ENCODE measurements at regions not wholly inside any gene's neighbourhood (a gene's known extent, or its start where the extent isn't known, plus 50 kb on each side); places are given as distances from the start of the nearest gene placed in this dataset.

GRCh38 chr4:37071576-37071975, 173.0 kb upstream of the NWD2 start:
- Histone ChIP-seq H3K9ac (ENCODE audit: low read length) (no peak overlapping the region), H4K20me1 (ENCODE audit: insufficient read depth, low read length) (no peaks in the 10 kb centered on the region), H3K36me3 (ENCODE audit: insufficient read depth, low read length) (no peaks in the 10 kb centered on the region), H3K9me3 (ENCODE audit: insufficient read depth, low read depth, low read length) (no peaks in the 10 kb centered on the region), H3K4me1 (ENCODE audit: insufficient read depth, low read length) (no peaks in the 10 kb centered on the region), H3K27me3 (ENCODE audit: insufficient read depth, low read length) (no peaks in the 10 kb centered on the region), H3K27ac (ENCODE audit: low read depth, low read length) (no peak overlapping the region), H3K4me2 (ENCODE audit: low read length) (no peak overlapping the region), H3K4me3 (ENCODE audit: insufficient read depth, low read depth, low read length) (no peak overlapping the region), H3K79me2 (ENCODE audit: insufficient read depth, low read length) (no peaks in the 10 kb centered on the region), H2AFZ (ENCODE audit: low read depth, low read length) (no peak overlapping the region)
- H3K27me3 Mint-ChIP-seq (ENCODE audit: low read depth, unreplicated experiment), result no peaks in the 10 kb centered on the region
- H3K4me3 Mint-ChIP-seq (ENCODE audit: unreplicated experiment), result no peak overlapping the region
- no peak for FAIRE-seq
- no peaks in the 10 kb centered on the region for H3K4me1 Mint-ChIP-seq (ENCODE audit: low read depth, unreplicated experiment)
- H3K9me3 Mint-ChIP-seq (ENCODE audit: unreplicated experiment), result no peaks in the 10 kb centered on the region
- no peak for TF ChIP-seq CTCF (IDR thresholded peaks at IDR 0.05; ENCODE audit: insufficient read depth, low read depth, low read length)
- no peak for TF ChIP-seq EZH2 (IDR thresholded peaks at IDR 0.05; ENCODE audit: insufficient read depth, low read length)
- no peak for DNase-seq (ENCODE audit: low read depth)
- H3K27ac Mint-ChIP-seq (ENCODE audit: unreplicated experiment), result no peak overlapping the region
- no peaks in the 10 kb centered on the region for H3K36me3 Mint-ChIP-seq (ENCODE audit: low read depth, unreplicated experiment)

DNA sequence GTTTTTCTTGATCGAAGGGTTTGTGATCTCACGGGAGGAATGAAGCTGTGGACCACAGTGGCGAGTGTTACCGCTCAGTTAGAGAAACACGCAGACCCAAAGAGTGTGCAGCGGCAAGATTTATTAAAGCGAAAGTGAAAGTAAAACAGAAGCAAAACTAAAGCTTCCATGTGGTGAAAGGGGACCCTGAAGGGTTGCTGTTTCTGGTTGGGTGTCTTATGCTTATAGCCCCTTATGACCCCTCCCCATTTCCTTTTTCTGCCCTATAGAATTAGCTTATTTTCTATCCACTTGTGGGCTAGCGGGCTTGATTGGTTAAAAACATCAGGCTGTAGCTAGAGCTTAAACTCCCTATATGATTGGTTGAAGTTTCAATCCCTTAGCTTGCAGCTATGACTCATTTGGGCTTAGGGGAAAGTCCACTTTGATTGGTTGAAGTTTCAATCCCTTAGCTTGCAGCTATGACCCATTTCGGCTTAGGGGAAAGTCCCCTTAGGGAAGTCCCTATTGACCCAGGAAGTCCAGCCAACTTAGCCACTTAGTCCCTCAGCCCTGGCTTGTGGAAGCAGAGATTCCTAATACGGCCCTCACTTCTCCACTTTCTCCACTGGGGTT, 171.2 kb upstream of the NWD2 start:
- FAIRE-seq, result no peak
- Histone ChIP-seq H4K20me1 (ENCODE audit: insufficient read depth, low read length) (no peaks in the 10 kb centered on the region), H3K36me3 (ENCODE audit: insufficient read depth, low read length) (no peaks in the 10 kb centered on the region), H3K4me3 (ENCODE audit: insufficient read depth, low read depth, low read length) (no peak overlapping the region), H2AFZ (ENCODE audit: low read depth, low read length) (no peak overlapping the region), H3K4me1 (ENCODE audit: insufficient read depth, low read length) (no peaks in the 10 kb centered on the region), H3K79me2 (ENCODE audit: insufficient read depth, low read length) (no peaks in the 10 kb centered on the region), H3K27ac (ENCODE audit: low read depth, low read length) (no peak overlapping the region), H3K27me3 (ENCODE audit: insufficient read depth, low read length) (no peaks in the 10 kb centered on the region), H3K9me3 (ENCODE audit: insufficient read depth, low read depth, low read length) (no peaks in the 10 kb centered on the region), H3K4me2 (ENCODE audit: low read length) (no peak overlapping the region), H3K9ac (ENCODE audit: low read length) (no peak overlapping the region)
- no peaks in the 10 kb centered on the region for H3K36me3 Mint-ChIP-seq (ENCODE audit: low read depth, unreplicated experiment)
- H3K27ac Mint-ChIP-seq (ENCODE audit: unreplicated experiment), result no peak overlapping the region
- H3K9me3 Mint-ChIP-seq (ENCODE audit: unreplicated experiment), result no peaks in the 10 kb centered on the region
- no peaks in the 10 kb centered on the region for H3K4me1 Mint-ChIP-seq (ENCODE audit: low read depth, unreplicated experiment)
- TF ChIP-seq EZH2 (IDR thresholded peaks at IDR 0.05; ENCODE audit: insufficient read depth, low read length), result no peak
- TF ChIP-seq CTCF (IDR thresholded peaks at IDR 0.05; ENCODE audit: insufficient read depth, low read depth, low read length), result no peak
- DNase-seq (ENCODE audit: low read depth), result no peak
- H3K27me3 Mint-ChIP-seq (ENCODE audit: low read depth, unreplicated experiment), result no peaks in the 10 kb centered on the region
- no peak overlapping the region for H3K4me3 Mint-ChIP-seq (ENCODE audit: unreplicated experiment)

DNA sequence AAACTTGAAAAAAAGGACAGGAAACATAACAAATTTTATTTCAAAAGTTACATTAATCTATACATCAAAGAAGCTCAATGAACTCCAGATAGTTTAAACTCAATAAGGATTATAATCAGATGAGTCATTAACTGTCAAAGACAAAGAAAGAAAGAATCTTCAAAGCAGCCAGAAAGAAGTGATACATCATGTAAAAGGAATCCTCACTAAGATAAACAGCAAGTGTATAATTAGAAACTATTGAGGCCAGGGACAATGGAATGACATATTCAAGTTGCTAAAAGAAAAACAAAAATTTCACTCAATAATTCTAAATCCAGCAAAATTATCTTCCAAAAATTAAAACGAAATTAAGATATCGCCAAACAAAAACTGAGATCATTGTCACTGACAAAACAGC, 161.6 kb upstream of the NWD2 start:
- no peak overlapping the region for H3K9ac ChIP-seq (ENCODE audit: low read length)
- no peak overlapping the region for H3K4me3 ChIP-seq (ENCODE audit: insufficient read depth, low read depth, low read length)
- no peaks in the 10 kb centered on the region for H3K36me3 Mint-ChIP-seq (ENCODE audit: low read depth, unreplicated experiment)
- H3K27me3 Mint-ChIP-seq (ENCODE audit: low read depth, unreplicated experiment), result no peaks in the 10 kb centered on the region
- no peaks in the 10 kb centered on the region for H3K4me1 ChIP-seq (ENCODE audit: insufficient read depth, low read length)
- H4K20me1 ChIP-seq (ENCODE audit: insufficient read depth, low read length), result no peaks in the 10 kb centered on the region
- H3K4me3 Mint-ChIP-seq (ENCODE audit: unreplicated experiment), result no peak overlapping the region
- FAIRE-seq (no peak), DNase-seq (ENCODE audit: low read depth) (no peak)
- no peaks in the 10 kb centered on the region for H3K27me3 ChIP-seq (ENCODE audit: insufficient read depth, low read length)
- H3K9me3 ChIP-seq (ENCODE audit: insufficient read depth, low read depth, low read length), result no peaks in the 10 kb centered on the region
- no peak overlapping the region for H2AFZ ChIP-seq (ENCODE audit: low read depth, low read length)
- no peaks in the 10 kb centered on the region for H3K36me3 ChIP-seq (ENCODE audit: insufficient read depth, low read length)
- H3K9me3 Mint-ChIP-seq (ENCODE audit: unreplicated experiment), result peaks cover 11% of the 10 kb centered on the region
- no peaks in the 10 kb centered on the region for H3K4me1 Mint-ChIP-seq (ENCODE audit: low read depth, unreplicated experiment)
- TF ChIP-seq CTCF (IDR thresholded peaks at IDR 0.05; ENCODE audit: insufficient read depth, low read depth, low read length) (no peak), EZH2 (IDR thresholded peaks at IDR 0.05; ENCODE audit: insufficient read depth, low read length) (no peak)
- no peak overlapping the region for H3K27ac Mint-ChIP-seq (ENCODE audit: unreplicated experiment)
- H3K4me2 ChIP-seq (ENCODE audit: low read length), result no peak overlapping the region
- no peaks in the 10 kb centered on the region for H3K79me2 ChIP-seq (ENCODE audit: insufficient read depth, low read length)
- H3K27ac ChIP-seq (ENCODE audit: low read depth, low read length), result no peak overlapping the region
